SK-N-MC (cell line): ENCODE measurements at regions not wholly inside any gene's neighbourhood (a gene's known extent, or its start where the extent isn't known, plus 50 kb on each side); places are given as distances from the start of the nearest gene placed in this dataset.
"Not testable (repeated sequence)": the region's sequence is repeated elsewhere in the genome, so short reads cannot be mapped to it uniquely, and the experiment has no call there.

ENCODE experiments used
- EZH2 ChIP-seq: fragments of 200-600 bp; sonication (generic); IDR thresholded peaks from one replicate; pipeline ENCODE4 v1.6.1; 2017; ENCODE audit warnings: antibody characterized with exemption
- FOXP2 ChIP-seq: optimal IDR thresholded peaks from 2 replicates; pipeline ENCODE3; 2011; ENCODE audit warnings: mild to moderate bottlenecking, moderate library complexity; ENCODE audit not compliant: insufficient read depth; ENCODE audit errors: extremely low read length, control extremely low read depth
- POLR2AphosphoS5 ChIP-seq: IDR thresholded peaks from 2 replicates; pipeline ENCODE4 v1.6.1; 2012; ENCODE audit warnings: mild to moderate bottlenecking, low read depth, low read length, borderline replicate concordance

DNA sequence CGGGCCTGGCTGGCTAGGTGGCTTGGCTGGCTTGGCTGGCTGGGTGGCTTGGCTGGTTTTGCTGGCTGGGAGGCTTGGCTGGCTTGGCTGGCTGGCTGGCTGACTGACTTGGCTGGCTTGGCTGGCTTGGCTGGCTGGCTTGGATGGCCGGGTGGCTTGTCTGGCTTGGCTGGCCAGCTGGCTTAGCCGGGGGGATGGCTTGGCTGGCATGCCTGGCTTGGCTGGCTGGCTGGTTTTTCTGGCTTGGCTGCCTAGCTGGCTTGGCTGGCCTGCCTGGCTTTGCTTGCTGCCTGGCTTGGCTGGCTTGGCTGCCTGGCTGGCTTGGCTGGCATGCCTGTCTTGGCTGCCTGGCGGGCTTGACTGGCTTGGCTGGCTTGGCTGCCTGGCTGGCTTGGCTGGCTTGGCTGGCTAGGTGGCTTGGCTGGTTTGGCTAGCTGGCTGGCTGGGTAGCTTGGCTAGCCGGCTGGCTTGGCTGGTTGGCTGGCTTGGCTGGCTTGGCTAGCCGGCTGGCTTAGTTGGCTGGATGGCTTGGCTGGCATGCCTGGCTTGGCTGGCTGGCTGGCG is 2829.6 kb downstream of the RPIA start:
- TF ChIP-seq EZH2, POLR2AphosphoS5, FOXP2: not testable (repeated sequence)
